ENCODE measurements at regions not wholly inside any gene's neighbourhood (a gene's known extent, or its start where the extent isn't known, plus 50 kb on each side); places are given as distances from the start of the nearest gene placed in this dataset.
"Not testable (repeated sequence)": the region's sequence is repeated elsewhere in the genome, so short reads cannot be mapped to it uniquely, and the experiment has no call there.

- DNase-seq = not testable (repeated sequence)
Measured at GRCh38 chr2:87468429-87468981, 279.4 kb upstream of the PLGLB2 start.

GRCh38 chr2:87469180-87470151, 278.4 kb upstream of the PLGLB2 start:
- DNase-seq = peak; percentile 31

- peak; percentile 16 for DNase-seq
Measured at GRCh38 chr2:87470381-87471380, 277.2 kb upstream of the PLGLB2 start.

GRCh38 chr2:87471478-87471877, 276.4 kb upstream of the PLGLB2 start:
- DNase-seq = not testable (repeated sequence)

GRCh38 chr2:87476223-87476872, 271.5 kb upstream of the PLGLB2 start:
- DNase-seq = not testable (repeated sequence)

GRCh38 chr2:87476936-87477335, 271.0 kb upstream of the PLGLB2 start:
- peak; percentile 16 for DNase-seq

- DNase-seq = not testable (repeated sequence)
Measured at GRCh38 chr2:87477669-87478428, 270.0 kb upstream of the PLGLB2 start.

GRCh38 chr2:87478911-87479310, 269.0 kb upstream of the PLGLB2 start:
- DNase-seq = not testable (repeated sequence)

- DNase-seq = peak; percentile 34
Measured at GRCh38 chr2:87483093-87483680, 264.7 kb upstream of the PLGLB2 start.

- not testable (repeated sequence) for DNase-seq
Measured at GRCh38 chr2:87484363-87484762, 263.5 kb upstream of the PLGLB2 start.

- not testable (repeated sequence) for DNase-seq
Measured at GRCh38 chr2:87485455-87485854, 262.4 kb upstream of the PLGLB2 start.

- not testable (repeated sequence) for DNase-seq
Measured at GRCh38 chr2:87485884-87486283, 262.0 kb upstream of the PLGLB2 start.

- DNase-seq = peak; percentile 22
Measured at GRCh38 chr2:87486413-87486812, 261.5 kb upstream of the PLGLB2 start.

GRCh38 chr2:87488021-87488420, 259.9 kb upstream of the PLGLB2 start:
- DNase-seq = not testable (repeated sequence)

GRCh38 chr2:87488991-87489390, 258.9 kb upstream of the PLGLB2 start:
- not testable (repeated sequence) for DNase-seq

- DNase-seq = not testable (repeated sequence)
Measured at GRCh38 chr2:87494846-87495245, 253.0 kb upstream of the PLGLB2 start.

GRCh38 chr2:87495455-87495854, 252.4 kb upstream of the PLGLB2 start:
- not testable (repeated sequence) for DNase-seq

GRCh38 chr2:87496036-87497006, 251.6 kb upstream of the PLGLB2 start:
- DNase-seq = peak; percentile 8

GRCh38 chr2:87497135-87497534, 250.8 kb upstream of the PLGLB2 start:
- DNase-seq = not testable (repeated sequence)

- not testable (repeated sequence) for DNase-seq
Measured at GRCh38 chr2:87497700-87498099, 250.2 kb upstream of the PLGLB2 start.

All from CD4-positive, alpha-beta T cell treated with Interleukin-17A for 4 hours (primary cell).